ENCODE measurements at regions not wholly inside any gene's neighbourhood (a gene's known extent, or its start where the extent isn't known, plus 50 kb on each side); places are given as distances from the start of the nearest gene placed in this dataset.
A peak's percentile ranks its signal among the peaks of the same experiment; 100 is the strongest.
"Not testable (repeated sequence)": the region's sequence is repeated elsewhere in the genome, so short reads cannot be mapped to it uniquely, and the experiment has no call there.

- no peaks in the 10 kb centered on the region for H3K4me1 ChIP-seq (ENCODE audit: insufficient read depth, insufficient read length)
- H3K27me3 ChIP-seq (ENCODE audit: insufficient read depth, insufficient read length) = no peaks in the 10 kb centered on the region
- H3K9ac ChIP-seq (ENCODE audit: insufficient read length, low read depth) = no peak overlapping the region
- H3K36me3 ChIP-seq (ENCODE audit: insufficient read depth, insufficient read length, low read length) = no peaks in the 10 kb centered on the region
- no peak for DNase-seq (ENCODE audit: low read depth, low spot score)
- no peaks in the 10 kb centered on the region for H3K9me3 ChIP-seq (ENCODE audit: insufficient read depth, low read length)
- no peak for TF ChIP-seq ZNF274 (IDR thresholded peaks at IDR 0.05; ENCODE audit: low read depth, low read length)
- no peak for TF ChIP-seq YY1 (IDR thresholded peaks at IDR 0.05; ENCODE audit: insufficient read depth, insufficient read length)
- TF ChIP-seq SUZ12 (IDR thresholded peaks at IDR 0.05; ENCODE audit: extremely low read depth, insufficient read depth, insufficient read length) = no peak
- no peak overlapping the region for H3K4me3 ChIP-seq (ENCODE audit: insufficient read length, low read depth)
Observed at GRCh38 chr3:66922058-66922457, 76.0 kb upstream of the KBTBD8 start.

DNA sequence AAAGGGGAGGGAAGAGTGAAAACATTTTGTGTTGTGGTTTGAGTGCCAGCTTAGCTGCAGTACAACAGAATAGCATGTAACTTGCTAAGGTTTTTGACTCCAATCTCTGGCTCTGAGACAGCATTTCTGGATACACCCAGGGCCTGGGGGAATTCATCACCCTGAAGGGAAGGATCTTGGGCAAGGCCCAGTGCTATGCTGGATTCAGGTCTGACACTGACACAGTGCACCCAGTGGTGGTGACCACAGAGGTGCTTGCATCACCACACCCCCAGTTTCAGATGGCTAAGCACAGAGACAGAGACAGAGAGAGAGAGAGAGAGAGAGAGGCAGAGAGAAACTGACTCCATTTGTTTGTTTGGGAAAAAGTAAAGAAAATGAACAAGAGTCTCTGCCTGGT is 74.1 kb upstream of the KBTBD8 start:
- no peak for DNase-seq (ENCODE audit: low read depth, low spot score)
- no peaks in the 10 kb centered on the region for H3K36me3 ChIP-seq (ENCODE audit: insufficient read depth, insufficient read length, low read length)
- no peak overlapping the region for H3K9ac ChIP-seq (ENCODE audit: insufficient read length, low read depth)
- no peak overlapping the region for H3K4me3 ChIP-seq (ENCODE audit: insufficient read length, low read depth)
- H3K27me3 ChIP-seq (ENCODE audit: insufficient read depth, insufficient read length) = no peaks in the 10 kb centered on the region
- TF ChIP-seq SUZ12 (IDR thresholded peaks at IDR 0.05; ENCODE audit: extremely low read depth, insufficient read depth, insufficient read length) = no peak
- no peak for TF ChIP-seq ZNF274 (IDR thresholded peaks at IDR 0.05; ENCODE audit: low read depth, low read length)
- TF ChIP-seq YY1 (IDR thresholded peaks at IDR 0.05; ENCODE audit: insufficient read depth, insufficient read length) = no peak
- no peaks in the 10 kb centered on the region for H3K4me1 ChIP-seq (ENCODE audit: insufficient read depth, insufficient read length)
- H3K9me3 ChIP-seq (ENCODE audit: insufficient read depth, low read length) = no peaks in the 10 kb centered on the region

- Histone ChIP-seq H3K36me3 (ENCODE audit: insufficient read depth, insufficient read length, low read length) (no peaks in the 10 kb centered on the region), H3K4me1 (ENCODE audit: insufficient read depth, insufficient read length) (no peaks in the 10 kb centered on the region), H3K4me3 (ENCODE audit: insufficient read length, low read depth) (no peak overlapping the region), H3K9me3 (ENCODE audit: insufficient read depth, low read length) (no peaks in the 10 kb centered on the region), H3K9ac (ENCODE audit: insufficient read length, low read depth) (no peak overlapping the region), H3K27me3 (ENCODE audit: insufficient read depth, insufficient read length) (no peaks in the 10 kb centered on the region)
- TF ChIP-seq YY1 (IDR thresholded peaks at IDR 0.05; ENCODE audit: insufficient read depth, insufficient read length) = no peak
- TF ChIP-seq ZNF274 (IDR thresholded peaks at IDR 0.05; ENCODE audit: low read depth, low read length) = no peak
- no peak for TF ChIP-seq SUZ12 (IDR thresholded peaks at IDR 0.05; ENCODE audit: extremely low read depth, insufficient read depth, insufficient read length)
- DNase-seq (ENCODE audit: low read depth, low spot score) = no peak
Observed at GRCh38 chr3:66928252-66928651, 69.9 kb upstream of the KBTBD8 start.

DNA sequence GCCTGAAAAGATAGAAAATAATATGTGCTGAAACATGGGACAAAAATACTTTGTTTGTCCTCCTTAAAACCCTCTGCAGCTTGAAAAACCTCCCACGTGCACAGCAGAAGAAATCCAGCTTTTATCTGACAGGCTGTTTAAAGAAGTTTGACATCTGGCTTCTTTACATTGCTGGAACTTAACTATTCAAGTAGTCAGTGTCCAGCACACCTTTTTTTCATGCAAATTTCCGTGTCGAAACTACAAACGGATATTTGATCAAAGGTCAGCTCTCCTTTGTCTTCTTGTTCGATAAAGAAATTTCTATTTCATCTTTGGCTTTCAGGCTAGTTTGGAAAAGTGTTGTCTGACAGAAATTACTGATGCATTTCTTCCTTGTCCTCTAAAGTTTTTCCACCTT is 66.8 kb upstream of the KBTBD8 start:
- no peaks in the 10 kb centered on the region for H3K36me3 ChIP-seq (ENCODE audit: insufficient read depth, insufficient read length, low read length)
- no peaks in the 10 kb centered on the region for H3K27me3 ChIP-seq (ENCODE audit: insufficient read depth, insufficient read length)
- no peak overlapping the region for H3K9ac ChIP-seq (ENCODE audit: insufficient read length, low read depth)
- H3K9me3 ChIP-seq (ENCODE audit: insufficient read depth, low read length) = no peaks in the 10 kb centered on the region
- no peaks in the 10 kb centered on the region for H3K4me1 ChIP-seq (ENCODE audit: insufficient read depth, insufficient read length)
- no peak for DNase-seq (ENCODE audit: low read depth, low spot score)
- TF ChIP-seq YY1 (IDR thresholded peaks at IDR 0.05; ENCODE audit: insufficient read depth, insufficient read length) (no peak), ZNF274 (IDR thresholded peaks at IDR 0.05; ENCODE audit: low read depth, low read length) (no peak), SUZ12 (IDR thresholded peaks at IDR 0.05; ENCODE audit: extremely low read depth, insufficient read depth, insufficient read length) (no peak)
- no peak overlapping the region for H3K4me3 ChIP-seq (ENCODE audit: insufficient read length, low read depth)

- TF ChIP-seq ZNF274 (IDR thresholded peaks at IDR 0.05; ENCODE audit: low read depth, low read length) (no peak), SUZ12 (IDR thresholded peaks at IDR 0.05; ENCODE audit: extremely low read depth, insufficient read depth, insufficient read length) (no peak), YY1 (IDR thresholded peaks at IDR 0.05; ENCODE audit: insufficient read depth, insufficient read length) (no peak)
- H3K4me1 ChIP-seq (ENCODE audit: insufficient read depth, insufficient read length) = no peaks in the 10 kb centered on the region
- H3K9me3 ChIP-seq (ENCODE audit: insufficient read depth, low read length) = no peaks in the 10 kb centered on the region
- H3K36me3 ChIP-seq (ENCODE audit: insufficient read depth, insufficient read length, low read length) = no peaks in the 10 kb centered on the region
- no peak overlapping the region for H3K9ac ChIP-seq (ENCODE audit: insufficient read length, low read depth)
- H3K27me3 ChIP-seq (ENCODE audit: insufficient read depth, insufficient read length) = no peaks in the 10 kb centered on the region
- H3K4me3 ChIP-seq (ENCODE audit: insufficient read length, low read depth) = no peak overlapping the region
- no peak for DNase-seq (ENCODE audit: low read depth, low spot score)
Observed at GRCh38 chr3:66931699-66932098, 66.4 kb upstream of the KBTBD8 start.

DNA sequence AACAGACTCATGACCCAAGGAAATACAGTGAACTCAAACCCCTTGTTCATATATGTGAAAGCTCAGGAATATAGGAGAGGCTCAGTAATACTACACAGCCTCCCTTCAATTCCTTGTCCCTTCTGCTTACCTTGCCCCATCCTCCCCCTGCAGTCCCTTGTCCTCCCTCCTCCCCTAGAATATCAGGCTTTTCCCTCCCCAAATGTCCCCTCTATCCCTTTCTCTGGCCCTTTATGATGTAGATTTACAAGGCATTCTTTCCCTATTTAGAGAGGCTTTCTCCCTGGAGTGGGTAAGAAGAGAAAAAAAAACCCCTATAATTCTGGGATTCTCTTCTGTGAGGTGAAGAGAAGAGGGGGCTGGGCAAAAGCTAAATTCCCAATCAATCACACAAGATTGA is 64.9 kb upstream of the KBTBD8 start:
- no peaks in the 10 kb centered on the region for H3K4me1 ChIP-seq (ENCODE audit: insufficient read depth, insufficient read length)
- DNase-seq (ENCODE audit: low read depth, low spot score) = peak; percentile 84

GRCh38 chr3:66934041-66934440 is 64.1 kb upstream of the KBTBD8 start:
- Histone ChIP-seq H3K4me1 (ENCODE audit: insufficient read depth, insufficient read length) (no peaks in the 10 kb centered on the region), H3K9me3 (ENCODE audit: insufficient read depth, low read length) (no peaks in the 10 kb centered on the region), H3K36me3 (ENCODE audit: insufficient read depth, insufficient read length, low read length) (no peaks in the 10 kb centered on the region), H3K4me3 (ENCODE audit: insufficient read length, low read depth) (no peak overlapping the region), H3K9ac (ENCODE audit: insufficient read length, low read depth) (no peak overlapping the region), H3K27me3 (ENCODE audit: insufficient read depth, insufficient read length) (no peaks in the 10 kb centered on the region)
- TF ChIP-seq SUZ12 (IDR thresholded peaks at IDR 0.05; ENCODE audit: extremely low read depth, insufficient read depth, insufficient read length) (no peak), ZNF274 (IDR thresholded peaks at IDR 0.05; ENCODE audit: low read depth, low read length) (no peak), YY1 (IDR thresholded peaks at IDR 0.05; ENCODE audit: insufficient read depth, insufficient read length) (no peak)
- no peak for DNase-seq (ENCODE audit: low read depth, low spot score)

More for the DNA sequence above, 64.9 kb upstream of the KBTBD8 start:
- no peak for TF ChIP-seq YY1 (IDR thresholded peaks at IDR 0.05; ENCODE audit: insufficient read depth, insufficient read length)
- no peak for TF ChIP-seq SUZ12 (IDR thresholded peaks at IDR 0.05; ENCODE audit: extremely low read depth, insufficient read depth, insufficient read length)
- TF ChIP-seq ZNF274 (IDR thresholded peaks at IDR 0.05; ENCODE audit: low read depth, low read length) = no peak
- Histone ChIP-seq H3K9me3 (ENCODE audit: insufficient read depth, low read length) (no peaks in the 10 kb centered on the region), H3K27me3 (ENCODE audit: insufficient read depth, insufficient read length) (no peaks in the 10 kb centered on the region), H3K36me3 (ENCODE audit: insufficient read depth, insufficient read length, low read length) (no peaks in the 10 kb centered on the region), H3K4me3 (ENCODE audit: insufficient read length, low read depth) (no peak overlapping the region), H3K9ac (ENCODE audit: insufficient read length, low read depth) (no peak overlapping the region)

- H3K9ac ChIP-seq (ENCODE audit: insufficient read length, low read depth) = no peak overlapping the region
- H3K4me1 ChIP-seq (ENCODE audit: insufficient read depth, insufficient read length) = no peaks in the 10 kb centered on the region
- H3K36me3 ChIP-seq (ENCODE audit: insufficient read depth, insufficient read length, low read length) = no peaks in the 10 kb centered on the region
- DNase-seq (ENCODE audit: low read depth, low spot score) = no peak
- no peaks in the 10 kb centered on the region for H3K27me3 ChIP-seq (ENCODE audit: insufficient read depth, insufficient read length)
- H3K4me3 ChIP-seq (ENCODE audit: insufficient read length, low read depth) = no peak overlapping the region
- H3K9me3 ChIP-seq (ENCODE audit: insufficient read depth, low read length) = no peaks in the 10 kb centered on the region
- no peak for TF ChIP-seq ZNF274 (IDR thresholded peaks at IDR 0.05; ENCODE audit: low read depth, low read length)
- no peak for TF ChIP-seq YY1 (IDR thresholded peaks at IDR 0.05; ENCODE audit: insufficient read depth, insufficient read length)
- no peak for TF ChIP-seq SUZ12 (IDR thresholded peaks at IDR 0.05; ENCODE audit: extremely low read depth, insufficient read depth, insufficient read length)
Observed at GRCh38 chr3:66934725-66935124, 63.4 kb upstream of the KBTBD8 start.

DNA sequence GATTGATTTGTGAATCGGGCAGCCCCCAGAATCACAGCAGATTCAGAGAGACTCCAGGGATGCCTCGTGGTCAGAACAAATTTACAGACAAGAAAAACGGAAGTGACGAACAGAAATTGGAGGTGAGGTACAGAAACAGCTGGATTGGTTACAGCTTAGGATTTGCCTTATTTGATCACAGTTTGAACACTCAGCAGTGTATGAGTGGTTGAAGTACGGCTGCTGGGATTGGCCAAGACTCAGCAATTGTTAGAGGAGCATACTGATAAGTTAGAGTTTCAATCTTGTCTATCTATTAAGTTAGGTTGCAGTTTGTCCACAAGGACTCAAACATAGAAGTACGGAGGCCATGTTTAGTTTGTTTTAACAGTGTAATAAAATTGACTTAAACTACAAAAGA is 61.1 kb upstream of the KBTBD8 start:
- not testable (repeated sequence) for H3K27me3 ChIP-seq (ENCODE audit: insufficient read depth, insufficient read length); H3K36me3 ChIP-seq (ENCODE audit: insufficient read depth, insufficient read length, low read length); H3K9me3 ChIP-seq (ENCODE audit: insufficient read depth, low read length); H3K4me3 ChIP-seq (ENCODE audit: insufficient read length, low read depth); H3K4me1 ChIP-seq (ENCODE audit: insufficient read depth, insufficient read length); DNase-seq (ENCODE audit: low read depth, low spot score); H3K9ac ChIP-seq (ENCODE audit: insufficient read length, low read depth)
